Mesodermal cell (in vitro differentiated cells): ENCODE measurements at regions not wholly inside any gene's neighbourhood (a gene's known extent, or its start where the extent isn't known, plus 50 kb on each side); places are given as distances from the start of the nearest gene placed in this dataset.

Source experiments
- H3K27ac ChIP-seq: 2 replicates; pipeline ENCODE4 v1.7.0; 2013; ENCODE audit warnings: mild to moderate bottlenecking, low read depth, low read length, moderate library complexity; ENCODE audit not compliant: severe bottlenecking
- H3K36me3 ChIP-seq: 2 replicates; pipeline ENCODE4 v1.7.1; 2013; ENCODE audit warnings: mild to moderate bottlenecking, low read length, moderate library complexity; ENCODE audit not compliant: control insufficient read depth, insufficient read depth
- H3K4me1 ChIP-seq: one replicate; pipeline ENCODE4 v1.7.1; 2013; ENCODE audit warnings: mild to moderate bottlenecking, low read length; ENCODE audit not compliant: insufficient read depth, control insufficient read depth, poor library complexity, severe bottlenecking
- H3K4me3 ChIP-seq: 2 replicates; pipeline ENCODE4 v1.7.0; 2013; ENCODE audit warnings: low read length, control low read depth, mild to moderate bottlenecking; ENCODE audit not compliant: insufficient read depth, poor library complexity, severe bottlenecking; ENCODE audit errors: extremely low read depth
- H3K9me3 ChIP-seq: 2 replicates; pipeline ENCODE4 v1.7.1; 2013; ENCODE audit warnings: mild to moderate bottlenecking, low read length, moderate library complexity; ENCODE audit not compliant: control insufficient read depth
- WGBS, 2 experiments: methylation state at CpG; one replicate each; pipeline ENCODE4 v1.1.5; 2013; ENCODE audit warnings: missing lambda C conversion rate in 2 of 2; ENCODE audit not compliant: insufficient coverage in 2 of 2; 5-methylcytosine and 5-hydroxymethylcytosine counted together

- Histone ChIP-seq H3K36me3 (no peaks in the 10 kb centered on the region), H3K4me3 (no peak overlapping the region), H3K27ac (no peak overlapping the region), H3K4me1 (peaks cover 16% of the 10 kb centered on the region), H3K9me3 (peaks cover 11% of the 10 kb centered on the region)
- 84 to 100% methylated on average over 2 of the region's 2 CpGs for WGBS, 2 experiments
These were observed 236.6 kb upstream of the CTNNB1 start for GRCh38 chr3:40962721-40963120.

GRCh38 chr3:40968666-40969065, 230.6 kb upstream of the CTNNB1 start:
- 100% methylated on average over 1 of the region's 1 CpG; no CpG with 5 or more reads in 1 of the 2 experiments for WGBS, 2 experiments
- Histone ChIP-seq H3K36me3 (no peaks in the 10 kb centered on the region), H3K27ac (no peak overlapping the region), H3K4me1 (peaks cover 19% of the 10 kb centered on the region), H3K4me3 (no peak overlapping the region), H3K9me3 (peaks cover under 1% of the 10 kb centered on the region)

- WGBS, 2 experiments = 90 to 100% methylated on average over 3 of the region's 3 CpGs
- no peak overlapping the region for H3K4me3 ChIP-seq
- peaks cover 19% of the 10 kb centered on the region for H3K4me1 ChIP-seq
- no peak overlapping the region for H3K27ac ChIP-seq
- no peaks in the 10 kb centered on the region for H3K36me3 ChIP-seq
- no peaks in the 10 kb centered on the region for H3K9me3 ChIP-seq
These were observed 230.0 kb upstream of the CTNNB1 start for GRCh38 chr3:40969341-40969740.

GRCh38 chr3:40969756-40970466, 229.4 kb upstream of the CTNNB1 start:
- no peak overlapping the region for H3K4me3 ChIP-seq
- no peaks in the 10 kb centered on the region for H3K36me3 ChIP-seq
- H3K9me3 ChIP-seq = no peaks in the 10 kb centered on the region
- peaks cover 19% of the 10 kb centered on the region for H3K4me1 ChIP-seq
- 100% methylated on average over 1 of the region's 3 CpGs for WGBS, 2 experiments
- H3K27ac ChIP-seq = no peak overlapping the region

- no peak overlapping the region for H3K4me3 ChIP-seq
- 79% methylated on average over 8 to 9 of the region's 10 CpGs for WGBS, 2 experiments
- H3K27ac ChIP-seq = peak overlapping the region; percentile 71
- H3K4me1 ChIP-seq = peaks cover 28% of the 10 kb centered on the region
- no peaks in the 10 kb centered on the region for H3K9me3 ChIP-seq
- H3K36me3 ChIP-seq = no peaks in the 10 kb centered on the region
These were observed 227.8 kb upstream of the CTNNB1 start for GRCh38 chr3:40971191-40972168.

GRCh38 chr3:40972350-40972749, 227.0 kb upstream of the CTNNB1 start:
- no peak overlapping the region for H3K27ac ChIP-seq
- no peaks in the 10 kb centered on the region for H3K36me3 ChIP-seq
- H3K4me3 ChIP-seq = no peak overlapping the region
- H3K9me3 ChIP-seq = no peaks in the 10 kb centered on the region
- H3K4me1 ChIP-seq = peaks cover 28% of the 10 kb centered on the region
- 88% methylated on average over 4 of the region's 4 CpGs for WGBS, 2 experiments

GRCh38 chr3:40973141-40973540, 226.2 kb upstream of the CTNNB1 start:
- H3K27ac ChIP-seq = no peak overlapping the region
- no peak overlapping the region for H3K4me3 ChIP-seq
- H3K4me1 ChIP-seq = peaks cover 28% of the 10 kb centered on the region
- H3K9me3 ChIP-seq = no peaks in the 10 kb centered on the region
- 83 to 100% methylated on average over 1 of the region's 2 CpGs for WGBS, 2 experiments
- no peaks in the 10 kb centered on the region for H3K36me3 ChIP-seq

GRCh38 chr3:40975711-40976121, 223.6 kb upstream of the CTNNB1 start:
- Histone ChIP-seq H3K36me3 (no peaks in the 10 kb centered on the region), H3K27ac (peak overlapping the region; percentile 16), H3K4me3 (no peak overlapping the region), H3K9me3 (no peaks in the 10 kb centered on the region), H3K4me1 (peaks cover 18% of the 10 kb centered on the region)
- 70 to 78% methylated on average over 3 to 6 of the region's 6 CpGs for WGBS, 2 experiments

GRCh38 chr3:40976241-40976640, 223.1 kb upstream of the CTNNB1 start:
- Histone ChIP-seq H3K4me1 (peaks cover 14% of the 10 kb centered on the region), H3K36me3 (no peaks in the 10 kb centered on the region), H3K9me3 (no peaks in the 10 kb centered on the region), H3K4me3 (no peak overlapping the region), H3K27ac (peak overlapping the region; percentile 16)
- WGBS, 2 experiments = 90 to 100% methylated on average over 2 of the region's 2 CpGs

- no CpG with 5 or more reads among the region's 2 CpGs for WGBS, 2 experiments
- Histone ChIP-seq H3K9me3 (no peaks in the 10 kb centered on the region), H3K27ac (no peak overlapping the region), H3K4me3 (no peak overlapping the region), H3K36me3 (no peaks in the 10 kb centered on the region), H3K4me1 (peaks cover 9% of the 10 kb centered on the region)
These were observed 220.9 kb upstream of the CTNNB1 start for GRCh38 chr3:40978442-40978841.
